ENCODE measurements at regions not wholly inside any gene's neighbourhood (a gene's known extent, or its start where the extent isn't known, plus 50 kb on each side); places are given as distances from the start of the nearest gene placed in this dataset.

- DNase-seq = no peak
- no peaks in the 10 kb centered on the region for H4K20me1 ChIP-seq (ENCODE audit: insufficient read depth)
- H2AFZ ChIP-seq = no peak overlapping the region
- H3K4me1 ChIP-seq (ENCODE audit: insufficient read depth) = no peaks in the 10 kb centered on the region
- in situ Hi-C loops (cut with MboI) = no loop called here
- H3K4me2 ChIP-seq (ENCODE audit: unreplicated experiment) = no peak overlapping the region
- WGBS, 2 experiments (ENCODE audit: low coverage in 1 of 2, low lambda C conversion rate in 2 of 2, missing lambda C conversion rate in 2 of 2) = 94% methylated on average over 6 of the region's 6 CpGs
- H3K9me3 ChIP-seq (ENCODE audit: low read depth) = no peaks in the 10 kb centered on the region
- no peaks in the 10 kb centered on the region for H3K79me2 ChIP-seq (ENCODE audit: insufficient read depth)
- H3K27me3 ChIP-seq (replicated peaks; ENCODE audit: insufficient read depth) = no peaks in the 10 kb centered on the region
- no peak overlapping the region for H3K9ac ChIP-seq
- no peaks in the 10 kb centered on the region for H3F3A ChIP-seq (ENCODE audit: insufficient read depth)
- TF ChIP-seq EZH2 (IDR thresholded peaks at IDR 0.05; ENCODE audit: insufficient read depth, poor library complexity, severe bottlenecking) (no peak), EZH2phosphoT487 (IDR thresholded peaks at IDR 0.05; ENCODE audit: insufficient read depth, low read depth) (no peak)
- H3K9me2 ChIP-seq (ENCODE audit: insufficient read depth) = no peaks in the 10 kb centered on the region
- H3K36me3 ChIP-seq (ENCODE audit: low read depth) = no peaks in the 10 kb centered on the region
- no peak overlapping the region for H3K27ac ChIP-seq
- H3K4me3 ChIP-seq = no peak overlapping the region
Observed at GRCh38 chr21:29450058-29450457, 151.3 kb downstream of the BACH1 start.

- WGBS, 2 experiments (ENCODE audit: low coverage in 1 of 2, low lambda C conversion rate in 2 of 2, missing lambda C conversion rate in 2 of 2) = 63 to 73% methylated on average over 3 of the region's 3 CpGs
- in situ Hi-C loops (cut with MboI) = no loop called here
- TF ChIP-seq EZH2phosphoT487 (IDR thresholded peaks at IDR 0.05; ENCODE audit: insufficient read depth, low read depth) = no peak
- TF ChIP-seq EZH2 (IDR thresholded peaks at IDR 0.05; ENCODE audit: insufficient read depth, poor library complexity, severe bottlenecking) = no peak
Observed at GRCh38 chr21:29453511-29453910, 154.8 kb downstream of the BACH1 start.

GRCh38 chr21:29454179-29454578 is 155.5 kb downstream of the BACH1 start:
- TF ChIP-seq EZH2phosphoT487 (IDR thresholded peaks at IDR 0.05; ENCODE audit: insufficient read depth, low read depth) = no peak
- TF ChIP-seq EZH2 (IDR thresholded peaks at IDR 0.05; ENCODE audit: insufficient read depth, poor library complexity, severe bottlenecking) = no peak
- H2AFZ ChIP-seq = no peak overlapping the region
- H3K4me1 ChIP-seq (ENCODE audit: insufficient read depth) = no peaks in the 10 kb centered on the region
- H3K4me2 ChIP-seq (ENCODE audit: unreplicated experiment) = no peak overlapping the region
- no peaks in the 10 kb centered on the region for H3K9me3 ChIP-seq (ENCODE audit: low read depth)
- no peak overlapping the region for H3K27ac ChIP-seq
- no peaks in the 10 kb centered on the region for H3K79me2 ChIP-seq (ENCODE audit: insufficient read depth)
- H4K20me1 ChIP-seq (ENCODE audit: insufficient read depth) = no peaks in the 10 kb centered on the region
- in situ Hi-C loops (cut with MboI) = no loop called here
- H3K9ac ChIP-seq = no peak overlapping the region
- WGBS, 2 experiments (ENCODE audit: low coverage in 1 of 2, low lambda C conversion rate in 2 of 2, missing lambda C conversion rate in 2 of 2) = 88 to 95% methylated on average over 1 of the region's 1 CpG
- no peaks in the 10 kb centered on the region for H3K36me3 ChIP-seq (ENCODE audit: low read depth)
- no peak overlapping the region for H3K4me3 ChIP-seq
- no peaks in the 10 kb centered on the region for H3K9me2 ChIP-seq (ENCODE audit: insufficient read depth)
- no peak for DNase-seq
- no peaks in the 10 kb centered on the region for H3K27me3 ChIP-seq (replicated peaks; ENCODE audit: insufficient read depth)
- H3F3A ChIP-seq (ENCODE audit: insufficient read depth) = no peaks in the 10 kb centered on the region

More at GRCh38 chr21:29453511-29453910, 154.8 kb downstream of the BACH1 start:
- Histone ChIP-seq H2AFZ (no peak overlapping the region), H3K4me1 (ENCODE audit: insufficient read depth) (no peaks in the 10 kb centered on the region), H3K27me3 (replicated peaks; ENCODE audit: insufficient read depth) (no peaks in the 10 kb centered on the region), H3K36me3 (ENCODE audit: low read depth) (no peaks in the 10 kb centered on the region), H3K4me2 (ENCODE audit: unreplicated experiment) (no peak overlapping the region), H3K4me3 (no peak overlapping the region), H3K27ac (no peak overlapping the region), H3K9me2 (ENCODE audit: insufficient read depth) (no peaks in the 10 kb centered on the region), H3K9ac (no peak overlapping the region), H3K9me3 (ENCODE audit: low read depth) (no peaks in the 10 kb centered on the region), H3K79me2 (ENCODE audit: insufficient read depth) (no peaks in the 10 kb centered on the region), H4K20me1 (ENCODE audit: insufficient read depth) (no peaks in the 10 kb centered on the region), H3F3A (ENCODE audit: insufficient read depth) (no peaks in the 10 kb centered on the region)
- DNase-seq = peak; percentile 18

DNA sequence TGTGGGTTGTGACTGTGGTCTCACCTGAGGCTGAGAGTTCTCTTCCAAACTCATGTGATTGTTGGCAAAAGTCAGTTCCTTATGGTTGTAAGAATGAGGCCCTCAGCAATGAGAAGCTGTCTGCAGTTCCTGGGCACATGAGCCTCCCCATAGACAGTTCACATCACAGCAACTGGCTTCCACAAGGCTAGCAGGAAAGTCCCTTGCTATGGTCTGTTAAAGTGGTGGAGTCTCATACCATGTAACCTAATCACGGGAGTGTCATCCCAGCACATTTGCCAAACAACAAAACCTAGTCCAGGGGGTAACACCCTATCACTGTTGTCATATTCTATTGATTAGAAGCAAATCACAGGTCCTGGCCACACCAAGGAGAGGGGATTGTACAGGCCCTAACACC is 163.8 kb downstream of the BACH1 start:
- Histone ChIP-seq H3F3A (ENCODE audit: insufficient read depth) (no peaks in the 10 kb centered on the region), H3K4me3 (no peak overlapping the region), H3K27ac (no peak overlapping the region), H3K9me2 (ENCODE audit: insufficient read depth) (no peaks in the 10 kb centered on the region), H3K27me3 (replicated peaks; ENCODE audit: insufficient read depth) (no peaks in the 10 kb centered on the region), H3K4me2 (ENCODE audit: unreplicated experiment) (no peak overlapping the region), H3K9ac (no peak overlapping the region), H3K9me3 (ENCODE audit: low read depth) (no peaks in the 10 kb centered on the region), H2AFZ (no peak overlapping the region), H3K36me3 (ENCODE audit: low read depth) (no peaks in the 10 kb centered on the region), H4K20me1 (ENCODE audit: insufficient read depth) (no peaks in the 10 kb centered on the region), H3K4me1 (ENCODE audit: insufficient read depth) (no peaks in the 10 kb centered on the region), H3K79me2 (ENCODE audit: insufficient read depth) (no peaks in the 10 kb centered on the region)
- DNase-seq = no peak
- TF ChIP-seq EZH2 (IDR thresholded peaks at IDR 0.05; ENCODE audit: insufficient read depth, poor library complexity, severe bottlenecking) = no peak
- no peak for TF ChIP-seq EZH2phosphoT487 (IDR thresholded peaks at IDR 0.05; ENCODE audit: insufficient read depth, low read depth)
- WGBS, 2 experiments (ENCODE audit: low coverage in 1 of 2, low lambda C conversion rate in 2 of 2, missing lambda C conversion rate in 2 of 2) = 89 to 100% methylated on average over 1 of the region's 1 CpG
- in situ Hi-C loops (cut with MboI) = no loop called here

DNA sequence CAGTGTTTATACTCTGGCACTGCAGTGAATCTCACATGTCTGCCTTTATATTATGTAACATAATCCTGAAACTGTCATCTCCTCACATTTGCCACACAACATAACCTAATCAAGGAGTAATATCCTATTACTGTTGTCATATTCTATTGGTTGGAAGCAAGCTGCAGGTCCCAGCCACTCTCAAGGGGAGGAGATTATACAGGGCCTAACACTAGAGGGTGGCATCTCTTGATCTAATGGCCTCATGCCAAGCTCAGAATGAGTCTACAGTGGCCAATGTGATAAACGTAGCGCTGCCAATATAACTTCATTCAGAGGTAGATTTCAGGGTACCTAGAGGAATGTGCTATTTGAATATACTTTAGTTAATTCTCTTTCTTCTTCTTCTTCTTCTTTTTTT is 166.8 kb downstream of the BACH1 start:
- 95 to 96% methylated on average over 2 of the region's 2 CpGs for WGBS, 2 experiments (ENCODE audit: low coverage in 1 of 2, low lambda C conversion rate in 2 of 2, missing lambda C conversion rate in 2 of 2)
- no peaks in the 10 kb centered on the region for H3K27me3 ChIP-seq (replicated peaks; ENCODE audit: insufficient read depth)
- H3K36me3 ChIP-seq (ENCODE audit: low read depth) = no peaks in the 10 kb centered on the region
- H3K27ac ChIP-seq = no peak overlapping the region
- no peaks in the 10 kb centered on the region for H3K9me2 ChIP-seq (ENCODE audit: insufficient read depth)
- TF ChIP-seq EZH2 (IDR thresholded peaks at IDR 0.05; ENCODE audit: insufficient read depth, poor library complexity, severe bottlenecking) (no peak), EZH2phosphoT487 (IDR thresholded peaks at IDR 0.05; ENCODE audit: insufficient read depth, low read depth) (no peak)
- no peak overlapping the region for H3K9ac ChIP-seq
- no peaks in the 10 kb centered on the region for H3F3A ChIP-seq (ENCODE audit: insufficient read depth)
- H3K4me3 ChIP-seq = no peak overlapping the region
- no peak overlapping the region for H3K4me2 ChIP-seq (ENCODE audit: unreplicated experiment)
- in situ Hi-C loops (cut with MboI) = no loop called here
- H3K4me1 ChIP-seq (ENCODE audit: insufficient read depth) = no peaks in the 10 kb centered on the region
- DNase-seq = no peak
- H3K9me3 ChIP-seq (ENCODE audit: low read depth) = no peaks in the 10 kb centered on the region
- no peaks in the 10 kb centered on the region for H3K79me2 ChIP-seq (ENCODE audit: insufficient read depth)
- H4K20me1 ChIP-seq (ENCODE audit: insufficient read depth) = no peaks in the 10 kb centered on the region
- no peak overlapping the region for H2AFZ ChIP-seq

All from GM23248 (cell line).